ENCODE measurements at regions not wholly inside any gene's neighbourhood (a gene's known extent, or its start where the extent isn't known, plus 50 kb on each side); places are given as distances from the start of the nearest gene placed in this dataset.

DNA sequence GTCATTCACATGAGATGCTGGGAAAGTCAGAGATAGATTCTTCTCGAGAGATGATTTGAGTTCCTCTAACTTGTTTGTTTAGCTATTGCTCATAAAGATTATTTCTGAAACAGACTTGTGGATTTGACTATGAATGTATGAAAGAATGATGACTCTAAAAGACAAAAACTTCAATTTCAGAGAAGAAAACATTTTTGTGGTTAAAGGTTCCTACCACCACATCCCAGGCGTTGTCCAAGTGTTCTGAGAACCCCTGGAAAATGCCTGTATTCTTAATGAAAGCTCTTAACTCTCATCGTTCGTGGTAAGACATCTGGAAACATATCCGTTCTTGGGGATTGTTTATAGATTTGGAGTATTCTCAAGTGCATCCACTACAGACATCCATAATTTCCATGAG is 228.7 kb downstream of the BARHL2 start:
- no peak for DNase-seq

DNA sequence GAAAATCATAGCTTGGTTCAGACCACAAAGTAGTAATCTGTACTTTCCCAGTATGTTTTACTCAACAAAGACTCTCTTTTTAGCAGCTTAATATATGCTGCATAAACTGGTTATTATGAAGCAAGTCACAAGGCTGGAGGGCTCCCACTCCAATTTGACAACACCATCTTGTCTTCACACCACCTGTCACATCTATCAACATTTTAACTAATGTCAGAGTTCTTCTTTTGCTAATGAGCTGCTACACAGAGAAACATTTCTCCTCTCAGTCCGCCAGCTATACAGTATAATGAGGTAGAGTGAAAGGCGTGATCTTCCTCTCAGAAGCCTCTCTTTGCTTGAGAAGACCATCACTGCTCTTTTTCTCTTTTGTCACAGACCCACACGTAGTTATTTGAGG is 230.1 kb downstream of the BARHL2 start:
- no peak for DNase-seq

DNA sequence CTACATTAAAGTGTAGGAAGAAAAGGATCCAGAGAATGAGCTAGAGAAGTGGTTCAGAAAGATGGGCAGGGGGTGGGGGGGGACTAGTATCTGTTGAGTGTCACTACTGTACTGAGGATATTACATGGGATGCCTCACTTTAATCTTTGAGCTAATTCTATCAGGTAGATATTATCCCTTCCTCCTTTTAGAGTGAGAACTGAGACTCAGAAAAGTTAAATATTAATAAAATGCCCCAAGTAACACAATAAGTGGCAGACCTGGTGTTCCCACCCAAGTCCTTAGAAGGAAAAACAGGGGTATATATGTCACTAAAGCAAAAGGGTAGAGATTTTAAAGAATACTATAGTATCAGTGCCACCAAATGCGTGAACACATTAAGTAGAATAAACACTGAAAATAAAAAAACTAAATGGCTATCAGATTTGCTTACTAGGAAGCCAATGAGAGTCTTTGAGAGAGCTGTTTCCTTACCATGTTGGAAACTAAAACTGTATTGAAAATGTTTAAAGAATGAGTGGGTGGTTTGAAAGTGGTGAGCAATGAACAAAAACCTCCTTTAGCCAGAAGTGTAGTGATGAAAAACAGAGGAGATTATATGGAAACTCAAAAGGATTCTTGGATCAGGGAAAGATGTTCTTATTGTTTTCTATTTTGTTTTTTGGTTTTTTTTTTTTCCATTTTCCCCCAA is 230.8 kb downstream of the BARHL2 start:
- DNase-seq: no peak

DNA sequence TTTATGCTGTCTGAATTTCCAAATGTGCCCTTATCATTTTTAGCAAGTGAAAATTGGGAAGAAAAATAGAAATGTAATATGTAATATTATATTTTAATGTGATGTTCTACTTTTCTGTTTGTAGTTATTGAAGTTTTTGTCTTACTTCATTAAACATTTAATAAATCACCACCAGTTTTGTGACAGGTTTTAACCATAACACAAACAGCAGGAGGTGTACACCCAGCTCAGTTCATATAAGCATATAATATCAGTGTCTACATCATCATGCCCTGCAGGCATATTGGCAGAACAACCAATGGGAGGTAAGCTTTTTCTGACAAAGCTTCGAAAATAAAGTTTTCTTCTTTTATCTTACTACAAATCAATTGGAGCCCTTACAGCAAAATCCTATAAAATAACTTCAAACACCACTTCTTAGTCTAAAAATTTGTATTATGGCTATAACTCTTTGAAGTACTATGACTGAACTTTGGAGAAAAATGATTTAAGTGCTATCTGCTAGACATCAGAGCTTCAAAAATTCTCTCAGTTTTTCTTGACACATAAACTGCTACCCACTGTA is 236.7 kb downstream of the BARHL2 start:
- DNase-seq: no peak

DNA sequence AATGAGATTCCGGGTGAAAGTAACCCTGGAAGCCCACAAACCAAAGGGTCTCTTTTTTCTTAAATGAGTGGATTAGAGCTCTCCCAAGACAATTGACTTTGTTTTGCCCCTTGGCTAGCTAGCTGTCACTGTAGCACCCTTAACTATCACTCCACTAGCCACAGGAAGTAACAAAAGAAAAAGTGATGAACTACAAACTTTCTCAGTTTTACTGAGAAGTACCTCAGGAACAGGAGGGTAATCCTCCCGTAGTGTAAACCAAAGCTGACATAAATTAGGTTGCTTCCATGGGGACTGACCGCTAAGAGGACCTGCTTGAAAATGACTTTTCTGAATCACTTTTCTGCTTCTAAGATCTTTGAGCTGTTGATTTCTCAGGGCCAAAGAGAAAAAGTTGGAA is 240.1 kb downstream of the BARHL2 start:
- DNase-seq: no peak

DNA sequence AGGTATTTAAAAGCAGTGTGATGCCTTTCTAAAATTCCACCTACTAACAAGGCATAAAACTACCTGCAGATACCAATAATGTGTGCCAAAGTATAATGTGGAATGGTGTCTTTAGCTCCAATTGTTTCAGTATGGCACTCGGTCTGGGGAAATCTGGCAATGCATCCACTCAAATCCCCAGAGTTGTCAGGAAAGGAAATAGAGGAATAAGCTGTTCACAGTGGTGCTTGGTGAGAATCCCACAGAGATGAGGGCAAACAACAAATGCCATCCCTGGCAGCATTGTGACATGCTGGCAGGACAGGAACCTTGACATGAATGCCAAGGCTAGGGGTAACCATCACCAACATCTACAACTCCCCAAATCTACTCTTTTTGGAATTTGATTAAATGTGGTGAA is 240.7 kb downstream of the BARHL2 start:
- no peak for DNase-seq

DNA sequence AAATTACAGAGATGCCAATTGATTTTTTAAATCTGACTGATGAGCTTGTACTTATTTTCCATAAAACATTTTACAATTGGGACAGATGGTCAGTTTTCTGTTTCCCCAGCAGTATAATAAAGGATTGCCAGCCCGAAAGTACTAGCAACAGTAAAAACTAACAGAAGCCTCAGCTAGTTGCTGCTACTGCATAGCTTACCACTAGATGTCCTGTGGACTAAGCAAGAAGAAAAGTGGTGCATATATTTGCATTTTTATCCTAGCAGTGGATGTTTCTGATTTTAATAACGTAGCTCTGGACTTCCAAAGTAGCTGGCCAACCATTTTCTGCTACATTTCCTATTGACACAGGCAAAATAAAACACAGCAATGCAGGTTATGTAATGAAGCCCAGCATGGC is 241.5 kb downstream of the BARHL2 start:
- DNase-seq: no peak

DNA sequence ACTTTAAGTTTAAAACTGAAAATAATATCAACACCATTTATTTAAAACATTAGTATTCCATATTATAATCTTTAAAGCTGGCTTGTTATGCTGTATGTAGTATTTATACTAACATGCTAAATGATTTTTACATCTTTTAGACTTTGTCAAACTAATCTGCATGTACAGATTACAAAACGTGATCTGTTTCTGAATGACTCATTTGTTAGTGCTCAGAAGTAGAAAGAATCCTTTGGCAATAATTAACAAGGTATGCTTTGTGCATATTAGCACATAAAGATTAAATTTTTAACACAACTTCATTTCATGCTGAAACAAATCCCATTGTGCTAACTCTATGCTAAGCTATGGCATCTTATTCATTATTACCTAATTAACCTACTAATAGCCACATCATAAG is 242.4 kb downstream of the BARHL2 start:
- no peak for DNase-seq

DNA sequence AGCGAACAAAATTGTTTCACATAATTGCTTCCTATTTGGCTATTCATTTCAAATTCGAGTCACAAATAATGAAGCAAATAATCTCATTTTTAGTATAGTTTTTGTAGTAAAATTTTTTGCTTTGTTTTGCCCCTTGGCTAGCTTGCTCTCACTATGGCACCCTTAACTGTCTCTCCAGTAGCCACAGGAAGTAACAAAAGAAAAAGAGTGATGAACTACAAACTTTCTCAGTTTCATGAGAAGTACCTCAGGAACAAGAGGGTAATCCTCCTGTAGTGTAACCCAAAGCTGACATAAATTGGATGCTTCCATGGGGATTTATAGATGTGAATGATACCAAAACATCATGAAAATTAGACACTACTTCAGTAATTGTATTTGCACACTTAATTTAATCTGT is 242.9 kb downstream of the BARHL2 start:
- DNase-seq: no peak

DNA sequence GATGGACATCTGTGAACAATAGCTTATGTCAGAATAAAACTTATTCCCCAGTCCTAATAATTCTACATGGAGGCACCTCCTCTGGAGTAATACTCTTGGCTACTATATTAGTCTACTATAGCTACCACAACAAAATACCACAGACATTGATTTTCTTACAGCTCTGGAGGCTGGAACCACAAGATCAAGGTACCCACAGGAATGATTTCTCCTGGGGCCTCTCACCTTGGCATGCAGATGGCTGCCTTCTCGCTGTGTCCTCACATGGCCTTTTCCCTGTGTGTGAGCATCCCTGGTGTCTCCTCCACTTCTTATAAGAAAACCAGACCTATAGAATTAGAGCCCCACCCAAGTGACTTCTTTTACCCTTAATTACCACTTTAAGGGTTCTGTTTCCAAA is 244.3 kb downstream of the BARHL2 start:
- no peak for DNase-seq

DNA sequence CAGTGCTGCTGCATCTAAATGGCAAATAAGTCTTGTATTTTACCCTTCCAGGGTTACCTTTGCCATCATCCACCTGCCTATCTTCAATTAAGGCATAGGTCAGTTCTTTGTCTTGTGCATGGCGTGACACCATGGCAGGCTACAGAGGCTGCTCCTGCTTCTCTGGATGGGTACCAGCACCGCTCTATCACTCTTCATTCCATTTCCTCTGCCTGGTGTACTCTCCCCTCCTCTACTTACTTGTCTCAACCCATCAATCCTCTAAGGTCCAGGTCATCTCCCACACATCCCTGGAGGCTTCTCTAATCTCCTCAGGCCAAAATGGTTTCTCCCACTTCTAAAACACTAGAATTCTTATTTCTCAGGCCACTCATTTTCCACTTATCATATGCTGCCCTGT is 257.5 kb downstream of the BARHL2 start:
- no peak for DNase-seq

DNA sequence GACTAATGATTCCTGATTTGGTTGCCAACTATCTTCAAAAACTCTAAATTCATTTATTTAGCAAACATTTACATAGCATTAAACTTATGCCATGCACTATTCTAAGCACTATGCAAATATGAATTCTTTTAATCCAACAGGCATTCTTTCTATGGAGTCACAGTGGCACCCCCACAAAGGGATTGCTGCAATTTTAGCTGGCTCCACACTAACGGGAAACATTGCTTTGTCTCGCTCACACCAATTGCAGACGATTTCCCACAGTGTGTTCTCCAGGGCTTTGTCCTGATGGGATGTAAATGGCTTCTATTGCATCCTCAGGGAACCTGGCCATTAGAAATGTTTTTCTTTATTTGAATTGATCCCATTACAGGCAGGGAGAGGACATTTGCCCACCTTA is 259.1 kb downstream of the BARHL2 start:
- no peak for DNase-seq

DNA sequence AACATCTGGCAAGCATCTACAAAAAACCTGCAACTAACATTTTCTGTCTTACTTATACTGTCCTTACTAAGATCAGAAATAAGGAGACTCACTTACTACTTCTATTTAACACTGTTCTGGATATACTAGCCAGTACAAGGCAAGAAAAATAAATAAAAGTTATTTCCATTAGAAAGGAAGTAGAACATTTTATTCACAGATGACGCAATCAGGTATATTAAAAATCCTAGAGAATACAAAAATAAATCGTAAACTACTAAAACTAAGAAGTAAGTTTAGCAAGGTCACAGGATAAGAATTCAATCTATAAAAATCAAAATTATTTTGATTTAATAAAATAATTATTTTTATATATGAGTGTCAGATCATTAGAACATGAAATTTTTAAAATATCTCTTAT is 264.6 kb downstream of the BARHL2 start:
- no peak for DNase-seq

DNA sequence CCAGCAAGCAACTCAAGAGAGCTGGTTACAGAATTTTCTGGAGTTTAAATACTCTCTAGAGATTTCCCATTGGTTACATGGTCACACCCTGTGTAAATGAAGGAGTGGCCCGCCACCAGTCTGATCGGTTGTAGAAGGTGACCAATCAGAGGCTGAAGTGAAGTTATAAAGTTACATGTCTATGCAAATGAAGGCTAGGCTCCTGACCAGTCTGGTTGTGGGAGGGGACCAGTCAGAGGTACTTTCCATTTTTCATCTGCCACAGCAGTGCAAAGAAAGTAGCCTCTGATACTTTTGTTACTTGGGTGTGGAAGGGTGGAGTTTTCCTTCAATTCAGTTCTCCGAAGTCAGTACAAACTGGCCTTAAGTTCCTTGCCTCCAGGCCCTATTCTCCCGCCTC is 273.7 kb downstream of the BARHL2 start:
- DNase-seq: no peak

DNA sequence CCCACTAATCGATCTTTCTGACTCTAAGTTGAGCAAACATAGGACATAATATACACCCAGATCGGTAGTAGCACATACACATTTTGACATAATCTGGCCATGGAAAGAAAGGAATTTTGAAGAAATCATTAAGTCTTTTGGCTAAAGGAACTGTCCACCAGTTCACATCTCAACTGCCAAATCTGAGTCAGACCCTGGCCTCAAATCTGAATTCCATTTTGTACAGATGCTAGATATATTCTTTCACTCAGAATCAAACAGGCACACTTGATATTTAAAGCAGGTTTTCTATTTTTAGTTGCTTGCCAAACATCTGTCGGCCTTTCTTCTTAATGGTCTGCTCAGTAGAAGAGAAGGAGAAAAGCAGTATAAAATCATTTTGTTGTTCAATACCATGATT is 281.8 kb downstream of the BARHL2 start:
- no peak for DNase-seq

DNA sequence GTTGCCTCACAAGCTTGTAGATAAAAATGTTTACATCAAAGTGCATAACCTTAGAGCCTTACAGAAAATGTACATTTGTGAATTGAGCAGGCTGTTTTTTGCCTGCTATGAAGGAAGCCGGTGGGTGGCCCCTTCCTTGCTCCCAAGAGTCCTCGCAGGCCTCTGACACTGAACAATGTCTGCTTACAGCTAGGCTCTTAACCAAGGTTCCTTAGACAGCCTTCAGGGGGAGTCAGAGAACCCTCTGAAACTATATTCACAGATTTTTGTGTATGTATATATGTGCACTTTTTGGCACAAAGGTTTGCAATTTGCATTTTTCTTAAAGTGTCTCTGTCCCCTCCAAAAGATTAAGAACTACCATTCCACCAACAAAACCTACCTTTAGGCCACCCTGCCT is 282.6 kb downstream of the BARHL2 start:
- no peak for DNase-seq

DNA sequence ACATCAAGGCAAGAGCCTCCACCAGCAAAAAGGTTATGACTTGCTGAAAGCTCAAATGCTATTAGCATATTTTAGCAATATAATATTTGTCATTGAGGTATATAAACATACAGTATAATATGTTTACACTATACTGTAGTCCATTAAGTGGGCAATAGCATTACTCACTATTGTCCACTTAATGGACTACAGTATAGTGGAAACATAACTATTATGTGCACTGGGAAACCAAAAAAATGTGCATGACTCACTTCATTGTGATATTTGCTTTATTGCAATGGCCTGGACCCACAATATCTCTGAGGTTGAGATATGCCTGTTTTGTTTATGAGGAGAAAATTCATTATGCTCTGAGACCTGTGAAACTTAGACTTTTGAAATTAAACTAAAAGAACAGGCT is 300.0 kb downstream of the BARHL2 start:
- DNase-seq: no peak

DNA sequence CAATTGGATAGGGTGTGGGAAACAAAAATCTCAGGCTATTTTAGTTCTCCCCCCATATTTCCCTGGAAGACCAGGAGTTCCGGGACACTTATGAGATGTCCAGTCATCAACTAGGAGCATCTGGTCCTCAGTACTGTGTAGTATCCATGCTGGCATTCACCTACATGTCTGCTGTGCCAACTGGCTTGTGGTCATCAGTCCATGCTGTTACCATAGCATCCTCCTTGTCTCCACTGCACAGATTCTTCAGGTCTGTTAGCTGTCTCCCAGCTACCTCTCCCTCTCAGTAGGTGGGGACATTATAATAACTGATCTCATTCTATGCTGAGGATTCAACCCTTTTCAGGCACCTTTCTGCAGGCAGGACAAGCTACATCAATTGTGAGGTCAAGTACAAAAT is 302.9 kb downstream of the BARHL2 start:
- DNase-seq: no peak

DNA sequence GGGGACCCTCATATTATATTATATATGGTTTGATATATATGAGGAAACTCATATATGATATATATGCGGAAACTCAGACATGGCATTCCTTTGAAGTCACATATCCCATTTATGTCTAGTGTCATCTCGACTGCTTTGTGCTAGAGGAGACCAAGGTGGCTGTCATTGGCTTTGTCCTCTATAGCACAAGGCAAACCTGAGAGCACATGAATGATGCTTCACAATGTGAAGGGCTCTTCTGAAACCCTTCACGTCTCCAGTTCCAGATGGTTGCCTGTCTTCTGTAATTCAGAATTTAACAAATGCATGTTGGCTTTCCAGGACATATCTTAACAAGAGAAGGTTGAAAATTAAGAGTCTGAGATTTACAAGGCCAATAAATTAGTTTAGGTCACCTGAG is 303.6 kb downstream of the BARHL2 start:
- no peak for DNase-seq

DNA sequence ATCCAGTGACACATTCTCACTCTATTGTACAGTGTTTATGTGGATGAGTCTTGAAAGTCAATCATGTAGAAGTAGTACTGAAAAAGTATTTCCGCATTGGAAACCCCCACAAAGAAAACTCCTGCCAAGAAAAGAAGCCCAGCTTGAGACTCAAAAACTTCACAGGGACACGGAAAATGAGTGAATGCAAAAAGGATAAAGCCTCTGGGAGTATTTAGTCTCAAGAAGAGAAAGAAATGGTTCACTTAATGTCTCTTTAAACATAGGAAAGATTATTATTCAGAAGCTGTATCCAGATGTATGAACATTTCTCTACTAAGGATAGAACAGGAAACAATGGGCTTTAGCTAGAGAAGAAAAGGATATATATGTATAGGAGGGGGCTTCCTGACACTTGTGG is 304.5 kb downstream of the BARHL2 start:
- DNase-seq: no peak

DNA sequence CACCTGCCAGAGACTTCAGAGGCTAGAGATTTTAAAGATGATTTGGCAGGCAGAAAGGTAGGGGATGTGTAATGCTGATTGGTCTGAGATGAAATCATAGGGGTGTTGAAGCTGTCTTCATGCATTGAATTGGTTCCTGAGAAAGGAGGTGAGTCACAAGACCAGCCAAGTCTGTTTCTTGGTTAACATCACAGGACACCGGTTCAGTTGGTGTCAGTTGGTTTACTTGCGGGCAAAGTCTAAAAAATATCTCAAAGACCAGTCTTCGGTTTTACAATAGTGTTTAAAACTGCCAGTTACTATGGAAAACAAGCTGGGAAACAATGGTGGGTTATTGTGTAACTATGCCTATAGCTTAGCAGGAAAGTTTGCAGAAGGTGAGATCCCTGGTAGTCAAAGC is 305.9 kb downstream of the BARHL2 start:
- no peak for DNase-seq

DNA sequence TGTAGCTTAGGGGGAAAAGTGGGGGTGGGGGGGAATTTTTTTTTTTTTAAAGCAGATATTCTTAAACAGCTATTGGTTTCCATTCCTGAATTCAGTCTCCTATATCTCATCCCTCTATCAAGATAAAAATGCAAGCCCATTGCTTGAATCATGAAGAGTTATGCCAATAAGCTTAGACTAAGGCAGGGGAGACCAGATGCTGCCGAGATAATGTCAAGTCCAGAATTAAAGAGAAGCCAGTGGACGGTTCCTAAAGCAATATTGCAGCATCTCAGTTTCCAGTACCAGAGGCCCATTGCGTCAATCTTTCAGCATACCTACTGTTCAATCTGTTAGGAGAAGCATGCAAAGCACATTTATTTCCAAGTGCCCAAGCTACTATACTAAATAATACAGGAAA is 309.4 kb downstream of the BARHL2 start:
- no peak for DNase-seq

DNA sequence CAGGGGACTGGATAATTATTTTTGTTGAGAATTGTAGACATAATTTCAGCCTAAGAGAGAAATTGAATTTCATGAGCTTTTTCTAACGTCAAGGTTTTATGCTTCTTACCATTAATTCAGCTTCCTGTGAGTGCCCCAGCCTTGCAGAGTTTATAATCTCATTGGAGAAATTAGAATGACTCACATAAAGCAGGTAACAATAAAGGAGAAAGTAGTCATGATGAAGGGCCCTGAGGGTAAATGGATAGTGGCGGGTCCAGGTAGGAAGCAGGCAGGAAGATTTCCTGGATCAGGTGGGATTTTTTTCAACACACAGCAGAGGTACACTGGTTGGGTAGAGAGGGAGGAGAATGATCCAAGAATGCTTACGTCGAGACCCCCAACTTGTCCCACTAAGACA is 311.4 kb downstream of the BARHL2 start:
- no peak for DNase-seq

DNA sequence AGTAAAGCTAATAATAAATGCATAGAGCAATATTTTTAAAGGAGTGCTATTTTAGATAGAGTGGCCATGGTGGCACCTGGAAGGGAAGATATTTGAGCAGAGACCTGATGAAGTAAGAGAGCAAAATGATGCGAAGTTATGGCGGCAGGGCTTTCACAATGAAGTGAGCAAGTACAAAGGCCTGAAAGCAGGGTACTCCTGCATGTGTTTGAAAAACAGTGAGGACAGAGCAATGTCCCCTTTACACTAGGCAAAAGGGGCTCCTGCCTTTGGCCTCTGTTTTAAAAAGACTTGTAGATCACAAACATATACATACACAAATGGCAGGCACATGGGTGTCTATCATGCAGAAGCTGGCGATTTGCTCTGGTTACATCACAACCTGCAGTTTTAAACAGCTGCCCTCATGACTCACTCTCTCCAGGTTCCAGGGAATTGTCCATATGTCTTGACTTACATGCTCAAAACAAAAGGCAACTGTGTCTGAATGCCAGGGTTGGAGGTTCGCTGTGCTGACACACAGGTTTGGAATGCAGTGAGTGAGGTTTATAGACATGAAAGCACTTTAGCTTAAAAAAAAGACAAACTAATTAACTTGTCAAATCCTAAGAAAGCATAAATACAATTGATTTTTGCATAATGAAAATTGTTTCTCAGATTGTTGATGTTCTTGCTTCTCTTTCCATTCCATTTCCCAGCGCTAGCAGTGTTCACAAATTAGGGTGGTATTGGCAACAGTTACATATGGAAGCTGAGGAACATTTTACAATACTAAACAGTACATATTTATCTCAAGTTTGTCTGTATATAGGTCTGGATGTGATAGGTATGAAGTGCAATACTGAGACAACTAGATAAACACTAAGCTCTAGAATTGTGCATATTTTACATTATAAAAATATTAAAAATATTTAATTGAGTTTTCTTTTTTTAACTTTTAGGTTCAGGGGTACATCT is 313.9 kb downstream of the BARHL2 start:
- DNase-seq: peak; percentile 94
